PC-9 (cell line): ENCODE measurements at regions not wholly inside any gene's neighbourhood (a gene's known extent, or its start where the extent isn't known, plus 50 kb on each side); places are given as distances from the start of the nearest gene placed in this dataset.

Experiments used
- EZH2 ChIP-seq: fragments of 200-600 bp; sonication (generic); IDR thresholded peaks from 2 replicates; pipeline ENCODE4 v1.8.0; 2017; ENCODE audit warnings: antibody characterized with exemption, low read depth
- TF ChIP-seq, protein P1 (sequence below): fragments of 200-600 bp; sonication (generic); conservative IDR thresholded peaks from 2 replicates; pipeline ENCODE4 v1.6.1; 2017; ENCODE audit warnings: mixed run types, antibody characterized with exemption, mild to moderate bottlenecking, moderate library complexity

GRCh38 chr9:92187989-92188714 is 72.9 kb upstream of the SPTLC1 start:
- TF ChIP-seq, protein P1, sequence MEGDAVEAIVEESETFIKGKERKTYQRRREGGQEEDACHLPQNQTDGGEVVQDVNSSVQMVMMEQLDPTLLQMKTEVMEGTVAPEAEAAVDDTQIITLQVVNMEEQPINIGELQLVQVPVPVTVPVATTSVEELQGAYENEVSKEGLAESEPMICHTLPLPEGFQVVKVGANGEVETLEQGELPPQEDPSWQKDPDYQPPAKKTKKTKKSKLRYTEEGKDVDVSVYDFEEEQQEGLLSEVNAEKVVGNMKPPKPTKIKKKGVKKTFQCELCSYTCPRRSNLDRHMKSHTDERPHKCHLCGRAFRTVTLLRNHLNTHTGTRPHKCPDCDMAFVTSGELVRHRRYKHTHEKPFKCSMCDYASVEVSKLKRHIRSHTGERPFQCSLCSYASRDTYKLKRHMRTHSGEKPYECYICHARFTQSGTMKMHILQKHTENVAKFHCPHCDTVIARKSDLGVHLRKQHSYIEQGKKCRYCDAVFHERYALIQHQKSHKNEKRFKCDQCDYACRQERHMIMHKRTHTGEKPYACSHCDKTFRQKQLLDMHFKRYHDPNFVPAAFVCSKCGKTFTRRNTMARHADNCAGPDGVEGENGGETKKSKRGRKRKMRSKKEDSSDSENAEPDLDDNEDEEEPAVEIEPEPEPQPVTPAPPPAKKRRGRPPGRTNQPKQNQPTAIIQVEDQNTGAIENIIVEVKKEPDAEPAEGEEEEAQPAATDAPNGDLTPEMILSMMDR = no peak
- TF ChIP-seq EZH2 = no peak
